K562 (cell line): ENCODE measurements at regions not wholly inside any gene's neighbourhood (a gene's known extent, or its start where the extent isn't known, plus 50 kb on each side); places are given as distances from the start of the nearest gene placed in this dataset.

Experiments
- ARID3A ChIP-seq: IDR thresholded peaks from 2 replicates; pipeline ENCODE4 v1.6.1; 2012; ENCODE audit warnings: low read depth, low read length, improper control_type of control experiment, borderline replicate concordance
- BRF2 ChIP-seq: IDR thresholded peaks from 3 replicates; pipeline ENCODE4 v1.6.1; 2011; ENCODE audit warnings: borderline replicate concordance, mild to moderate bottlenecking; ENCODE audit not compliant: insufficient read length, insufficient read depth
- CEBPB ChIP-seq: fragments of 450-650 bp; IDR thresholded peaks from 2 replicates; pipeline ENCODE4 v1.6.1; 2016; ENCODE audit warnings: missing genetic modification characterization, missing compliant biosample characterization
- CTCF ChIP-seq, 3 experiments: IDR thresholded peaks in 2 of 3; conservative IDR thresholded peaks in 1 of 3; 2 replicates each; pipeline ENCODE4 v1.5.1; 2011 to 2012; ENCODE audit warnings: low read length in 3 of 3, mild to moderate bottlenecking in 3 of 3, control low read depth in 2 of 3, improper control_type of control experiment in 1 of 3, inconsistent platforms in 1 of 3, low read depth in 1 of 3, mixed read lengths in 1 of 3, moderate library complexity in 1 of 3; ENCODE audit not compliant: insufficient read depth in 2 of 3
- EP300 ChIP-seq: IDR thresholded peaks from 2 replicates; pipeline ENCODE4 v1.6.1; 2012; ENCODE audit warnings: low read length, improper control_type of control experiment
- JUN ChIP-seq, 2 experiments: sonication (generic) in 1 of 2; formaldehyde crosslinking in 1 of 2; IDR thresholded peaks; 2 replicates each; pipeline versions ENCODE4 v1.6.1 to v1.8.0; 2012 to 2022; ENCODE audit warnings: borderline replicate concordance in 2 of 2, mild to moderate bottlenecking in 2 of 2, improper control_type of control experiment in 1 of 2, low read depth in 1 of 2, low read length in 1 of 2, missing genetic modification reagents in 1 of 2
- MCM5 ChIP-seq: fragments of 450-650 bp; IDR thresholded peaks from 2 replicates; pipeline ENCODE4 v1.6.1; 2016; ENCODE audit warnings: low read depth
- SMAD3 ChIP-seq: fragments of 450-650 bp; formaldehyde crosslinking; conservative IDR thresholded peaks from 2 replicates; pipeline ENCODE4 v1.4.0; 2020; ENCODE audit warnings: mild to moderate bottlenecking
- SMARCE1 ChIP-seq: fragments of 450-650 bp; IDR thresholded peaks from 2 replicates; pipeline ENCODE4 v1.7.1; 2016; ENCODE audit warnings: mild to moderate bottlenecking
- ZBTB12 ChIP-seq: fragments of 250-450 bp; sonication (Bioruptor Pico); IDR thresholded peaks from 2 replicates; pipeline ENCODE4 v1.4.0; 2020
- ZHX1 ChIP-seq: fragments of 150-350 bp; conservative IDR thresholded peaks from 2 replicates; pipeline ENCODE4 v1.6.1; 2014; ENCODE audit warnings: low read length
- ZNF318 ChIP-seq, 2 experiments: fragments of 450-650 bp; IDR thresholded peaks; 2 replicates each; pipeline ENCODE4 v1.6.1; 2016; ENCODE audit warnings: mild to moderate bottlenecking in 2 of 2, borderline replicate concordance in 1 of 2, low read depth in 1 of 2, moderate library complexity in 1 of 2
- ZNF785 ChIP-seq: fragments of 250-450 bp; sonication (Bioruptor Pico); IDR thresholded peaks from 2 replicates; pipeline ENCODE4 v1.4.0; 2020; ENCODE audit warnings: mild to moderate bottlenecking

GRCh38 chr16:79750311-79750710 lies 149.8 kb upstream of the MAF start:
- no peak for TF ChIP-seq ZHX1
- no peak for TF ChIP-seq ZBTB12 (CRISPR knock-in tag)
- no peak for TF ChIP-seq ZNF318 (IDR thresholded peaks at IDR 0.05; ENCODE audit: borderline replicate concordance in 1 of 2, low read depth in 1 of 2)
- TF ChIP-seq BRF2 = no peak
- no peak for TF ChIP-seq MCM5
- no peak for TF ChIP-seq SMARCE1
- no peak for TF ChIP-seq JUN (IDR thresholded peaks at IDR 0.05; ENCODE audit: borderline replicate concordance, low read depth, low read length)
- TF ChIP-seq JUN (CRISPR knock-in tag; IDR thresholded peaks at IDR 0.05; ENCODE audit: borderline replicate concordance) = no peak
- no peak for TF ChIP-seq CTCF (IDR thresholded peaks at IDR 0.05 in 2 of 3, conservative IDR thresholded peaks at IDR 0.05 in 1 of 3; ENCODE audit: insufficient read depth in 2 of 3, low read depth in 1 of 3, low read length in 3 of 3)
- no peak for TF ChIP-seq EP300
- no peak for TF ChIP-seq CEBPB (tag)
- no peak for TF ChIP-seq SMAD3 (CRISPR knock-in tag)
- TF ChIP-seq ARID3A = no peak
- TF ChIP-seq ZNF785 (CRISPR knock-in tag) = no peak
